ENCODE measurements at regions not wholly inside any gene's neighbourhood (a gene's known extent, or its start where the extent isn't known, plus 50 kb on each side); places are given as distances from the start of the nearest gene placed in this dataset.

GRCh38 chr5:135219868-135220267 lies 179.2 kb downstream of the MACROH2A1 start:
- no peak for DNase-seq (ENCODE audit: low read depth)

GRCh38 chr5:135218790-135219568 lies 180.1 kb downstream of the MACROH2A1 start:
- DNase-seq (ENCODE audit: low read depth) = no peak

GRCh38 chr5:135218486-135218755 lies 180.6 kb downstream of the MACROH2A1 start:
- DNase-seq (ENCODE audit: low read depth) = no peak

GRCh38 chr5:135217669-135218485 lies 181.2 kb downstream of the MACROH2A1 start:
- DNase-seq (ENCODE audit: low read depth) = no peak

- DNase-seq (ENCODE audit: low read depth) = no peak
These were observed 182.3 kb downstream of the MACROH2A1 start for GRCh38 chr5:135216471-135217343.

GRCh38 chr5:135215617-135216470 lies 181.8 kb upstream of the PITX1 start:
- no peak for DNase-seq (ENCODE audit: low read depth)

- DNase-seq (ENCODE audit: low read depth) = no peak
These were observed 181.0 kb upstream of the PITX1 start for GRCh38 chr5:135214897-135215616.

- DNase-seq (ENCODE audit: low read depth) = no peak
These were observed 179.6 kb upstream of the PITX1 start for GRCh38 chr5:135213466-135214239.

GRCh38 chr5:135213027-135213386 lies 179.0 kb upstream of the PITX1 start:
- no peak for DNase-seq (ENCODE audit: low read depth)

- no peak for DNase-seq (ENCODE audit: low read depth)
These were observed 178.5 kb upstream of the PITX1 start for GRCh38 chr5:135212361-135213026.

- DNase-seq (ENCODE audit: low read depth) = no peak
These were observed 177.8 kb upstream of the PITX1 start for GRCh38 chr5:135211791-135212190.

- peak; percentile 69 for DNase-seq (ENCODE audit: low read depth)
These were observed 177.2 kb upstream of the PITX1 start for GRCh38 chr5:135211083-135211790.

- DNase-seq (ENCODE audit: low read depth) = peak; percentile 52
These were observed 176.4 kb upstream of the PITX1 start for GRCh38 chr5:135210286-135211055.

- peak; percentile 96 for DNase-seq (ENCODE audit: low read depth)
These were observed 175.1 kb upstream of the PITX1 start for GRCh38 chr5:135208903-135209721.

- DNase-seq (ENCODE audit: low read depth) = no peak
These were observed 174.5 kb upstream of the PITX1 start for GRCh38 chr5:135208555-135208902.

- no peak for DNase-seq (ENCODE audit: low read depth)
These were observed 173.8 kb upstream of the PITX1 start for GRCh38 chr5:135207866-135208265.

GRCh38 chr5:135206862-135207261 lies 172.8 kb upstream of the PITX1 start:
- DNase-seq (ENCODE audit: low read depth) = no peak

Data from LHCN-M2 (cell line).